ENCODE measurements at regions not wholly inside any gene's neighbourhood (a gene's known extent, or its start where the extent isn't known, plus 50 kb on each side); places are given as distances from the start of the nearest gene placed in this dataset.

GRCh38 chr11:38191101-38191500 lies 1593.1 kb upstream of the RAG2 start:
- in situ Hi-C loops (cut with MboI; ENCODE audit: low pct_unique_long_range_greater_than_20kb, low sequenced_read_pairs, unreplicated experiment), result no loop called here
- DNase-seq (ENCODE audit: low spot score), result no peak
- no peak for TF ChIP-seq CTCF (IDR thresholded peaks at IDR 0.05; ENCODE audit: extremely low read depth, insufficient read depth, missing control alignments)

- in situ Hi-C loops (cut with MboI; ENCODE audit: low pct_unique_long_range_greater_than_20kb, low sequenced_read_pairs, unreplicated experiment), result no loop called here
- no peak for TF ChIP-seq CTCF (IDR thresholded peaks at IDR 0.05; ENCODE audit: extremely low read depth, insufficient read depth, missing control alignments)
- DNase-seq (ENCODE audit: low spot score), result no peak
Measured at GRCh38 chr11:38182126-38182866, 1584.3 kb upstream of the RAG2 start.

DNA sequence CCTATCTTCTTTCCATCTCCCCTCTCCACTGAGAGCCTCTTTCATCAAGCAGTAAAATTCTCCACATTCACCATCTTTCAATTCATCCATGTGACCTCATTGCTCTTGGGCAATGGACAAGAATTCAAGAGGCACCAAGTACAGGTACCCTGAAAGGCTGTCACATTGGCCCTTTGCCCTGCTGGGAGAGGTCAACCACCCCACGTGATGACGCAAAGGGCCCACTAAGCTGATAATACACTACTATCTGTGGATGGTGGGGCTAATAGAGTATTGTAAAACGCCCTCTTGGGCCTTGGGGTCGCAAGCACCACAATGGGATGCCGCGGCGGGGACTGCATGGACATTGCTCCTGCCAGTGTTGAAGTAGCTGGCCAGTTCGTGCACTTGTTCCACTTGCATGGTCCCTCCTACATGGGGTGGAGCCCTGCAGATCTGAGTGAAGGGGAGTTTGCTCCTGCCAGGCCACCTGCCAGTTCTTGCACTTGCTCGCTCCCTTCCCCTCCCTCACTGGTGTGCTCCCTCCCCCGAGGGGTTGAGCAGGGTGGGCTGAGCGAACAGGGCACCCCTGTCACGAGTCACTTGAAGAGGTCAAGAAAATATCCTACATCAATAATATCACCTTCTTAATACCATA lies 1578.8 kb upstream of the RAG2 start:
- in situ Hi-C loops (cut with MboI; ENCODE audit: low pct_unique_long_range_greater_than_20kb, low sequenced_read_pairs, unreplicated experiment), result no loop called here
- DNase-seq (ENCODE audit: low spot score), result no peak

GRCh38 chr11:38173676-38174075 lies 1575.6 kb upstream of the RAG2 start:
- no peak for TF ChIP-seq CTCF (IDR thresholded peaks at IDR 0.05; ENCODE audit: extremely low read depth, insufficient read depth, missing control alignments)
- in situ Hi-C loops (cut with MboI; ENCODE audit: low pct_unique_long_range_greater_than_20kb, low sequenced_read_pairs, unreplicated experiment), result no loop called here
- no peak for DNase-seq (ENCODE audit: low spot score)

More for the DNA sequence above, 1578.8 kb upstream of the RAG2 start:
- TF ChIP-seq CTCF (IDR thresholded peaks at IDR 0.05; ENCODE audit: extremely low read depth, insufficient read depth, missing control alignments), result no peak

GRCh38 chr11:38169286-38169685 lies 1571.2 kb upstream of the RAG2 start:
- in situ Hi-C loops (cut with MboI; ENCODE audit: low pct_unique_long_range_greater_than_20kb, low sequenced_read_pairs, unreplicated experiment), result no loop called here
- no peak for TF ChIP-seq CTCF (IDR thresholded peaks at IDR 0.05; ENCODE audit: extremely low read depth, insufficient read depth, missing control alignments)
- no peak for DNase-seq (ENCODE audit: low spot score)

DNA sequence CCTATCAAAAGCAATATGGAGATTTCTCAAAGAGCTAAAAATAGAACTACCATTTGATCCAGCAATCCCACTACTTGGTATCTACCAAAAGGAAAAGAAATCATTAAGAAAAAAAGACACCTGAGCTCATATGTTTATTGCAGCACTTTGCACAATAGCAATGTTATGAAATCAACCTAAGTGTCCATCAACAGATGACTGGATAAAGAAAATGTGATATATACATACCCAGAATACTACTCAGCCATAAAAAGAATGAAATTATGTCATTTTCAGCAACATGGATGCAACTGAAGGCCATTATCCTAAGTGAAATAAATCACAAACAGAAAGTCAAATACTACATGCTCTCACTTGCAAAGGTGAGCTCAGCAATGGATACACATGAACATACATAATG lies 1565.5 kb upstream of the RAG2 start:
- no peak for TF ChIP-seq CTCF (IDR thresholded peaks at IDR 0.05; ENCODE audit: extremely low read depth, insufficient read depth, missing control alignments)
- in situ Hi-C loops (cut with MboI; ENCODE audit: low pct_unique_long_range_greater_than_20kb, low sequenced_read_pairs, unreplicated experiment), result no loop called here
- DNase-seq (ENCODE audit: low spot score), result no peak
